ENCODE measurements at regions not wholly inside any gene's neighbourhood (a gene's known extent, or its start where the extent isn't known, plus 50 kb on each side); places are given as distances from the start of the nearest gene placed in this dataset.

- TF ChIP-seq CTCF (IDR thresholded peaks at IDR 0.05), result no peak
- no peak for TF ChIP-seq POLR2A (IDR thresholded peaks at IDR 0.05)
Observed at GRCh38 chr4:147173322-147173721, 227.7 kb upstream of the TTC29 start.

Data from breast epithelium (tissue), 3 donors.